Mesenchymal stem cell (in vitro differentiated cells and primary cell): ENCODE measurements at regions not wholly inside any gene's neighbourhood (a gene's known extent, or its start where the extent isn't known, plus 50 kb on each side); places are given as distances from the start of the nearest gene placed in this dataset.

Experiments
- DNase-seq: peaks from one replicate; pipeline ENCODE4 v3.0.0-alpha.2; 2013
- H2AFZ ChIP-seq: one replicate; pipeline ENCODE4 v1.6.1; 2013; ENCODE audit warnings: low read depth, mild to moderate bottlenecking, control low read depth, inconsistent platforms, low read length, moderate library complexity
- H2AK5ac ChIP-seq: 2 replicates; pipeline ENCODE4 v1.6.1; 2013; ENCODE audit warnings: low read length, moderate library complexity, mild to moderate bottlenecking, inconsistent platforms; ENCODE audit not compliant: severe bottlenecking
- H2BK120ac ChIP-seq: one replicate; pipeline ENCODE4 v1.6.1; 2013; ENCODE audit warnings: low read depth, mild to moderate bottlenecking, inconsistent platforms, low read length, moderate library complexity
- H2BK12ac ChIP-seq, 2 experiments: one replicate each; pipeline ENCODE4 v1.6.1; 2013; ENCODE audit warnings: inconsistent platforms in 2 of 2, low read length in 2 of 2, mild to moderate bottlenecking in 2 of 2, moderate library complexity in 2 of 2, control low read depth in 1 of 2
- H2BK15ac ChIP-seq: one replicate; pipeline ENCODE4 v1.6.1; 2013; ENCODE audit warnings: mild to moderate bottlenecking, low read depth, inconsistent platforms; ENCODE audit not compliant: poor library complexity, severe bottlenecking
- H2BK5ac ChIP-seq: 2 replicates; pipeline ENCODE4 v1.6.1; 2013; ENCODE audit warnings: low read depth, mild to moderate bottlenecking, low read length, control low read depth, inconsistent platforms; ENCODE audit not compliant: poor library complexity, severe bottlenecking
- H3K14ac ChIP-seq, 2 experiments: one replicate each; pipeline ENCODE4 v1.6.1; 2013; ENCODE audit warnings: inconsistent platforms in 2 of 2, low read length in 2 of 2, control low read depth in 1 of 2, mild to moderate bottlenecking in 1 of 2, moderate library complexity in 1 of 2
- H3K18ac ChIP-seq, 2 experiments: one replicate each; pipeline ENCODE4 v1.6.1; 2013; ENCODE audit warnings: inconsistent platforms in 2 of 2, low read length in 2 of 2, control low read depth in 1 of 2, low read depth in 1 of 2, mild to moderate bottlenecking in 1 of 2
- H3K23ac ChIP-seq, 2 experiments: one replicate each; pipeline ENCODE4 v1.6.1; 2013; ENCODE audit warnings: inconsistent platforms in 2 of 2, low read length in 2 of 2, mild to moderate bottlenecking in 2 of 2, moderate library complexity in 2 of 2, control low read depth in 1 of 2
- H3K27ac ChIP-seq: 2 replicates; pipeline ENCODE4 v1.5.1; 2013; ENCODE audit warnings: mild to moderate bottlenecking, moderate library complexity, low read length, control low read depth, inconsistent platforms; ENCODE audit not compliant: poor library complexity, severe bottlenecking
- H3K27me3 ChIP-seq, 2 experiments: 2 replicates each; pipeline versions ENCODE4 v1.6.1 to v1.7.0; 2013; ENCODE audit warnings: low read length in 2 of 2, mild to moderate bottlenecking in 2 of 2, moderate library complexity in 2 of 2, control low read depth in 1 of 2, inconsistent platforms in 1 of 2; ENCODE audit not compliant: control insufficient read depth in 1 of 2, insufficient read depth in 1 of 2
- H3K36me3 ChIP-seq, 2 experiments: 2 replicates each; pipeline versions ENCODE4 v1.6.1 to v1.7.0; 2013; ENCODE audit warnings: low read length in 2 of 2, control low read depth in 1 of 2, inconsistent platforms in 1 of 2, low read depth in 1 of 2, mild to moderate bottlenecking in 1 of 2; ENCODE audit not compliant: insufficient read depth in 2 of 2, control insufficient read depth in 1 of 2
- H3K4ac ChIP-seq, 2 experiments: one replicate each; pipeline ENCODE4 v1.6.1; 2013; ENCODE audit warnings: inconsistent platforms in 2 of 2, low read length in 2 of 2, mild to moderate bottlenecking in 2 of 2, moderate library complexity in 2 of 2, control low read depth in 1 of 2, low read depth in 1 of 2
- H3K4me1 ChIP-seq: 2 replicates; pipeline ENCODE4 v1.6.1; 2013; ENCODE audit warnings: low read depth, low read length, control low read depth; ENCODE audit not compliant: control insufficient read depth, insufficient read depth
- H3K4me2 ChIP-seq: 2 replicates; pipeline ENCODE4 v1.6.1; 2013; ENCODE audit warnings: low read length, mild to moderate bottlenecking, inconsistent platforms; ENCODE audit not compliant: poor library complexity, severe bottlenecking
- H3K4me3 ChIP-seq, 2 experiments: 2 replicates each; pipeline versions ENCODE4 v1.5.1 to v1.7.0; 2013; ENCODE audit warnings: low read length in 2 of 2, mild to moderate bottlenecking in 2 of 2, control low read depth in 1 of 2, low read depth in 1 of 2; ENCODE audit not compliant: insufficient read depth in 1 of 2
- H3K79me1 ChIP-seq: replicated peaks from 2 replicates; pipeline ENCODE4 v1.6.1; 2013; ENCODE audit warnings: mild to moderate bottlenecking, control low read depth, low read length, inconsistent platforms; ENCODE audit not compliant: poor library complexity, severe bottlenecking
- H3K9ac ChIP-seq: 2 replicates; pipeline ENCODE4 v1.7.0; 2013; ENCODE audit warnings: mild to moderate bottlenecking, low read length, moderate library complexity
- H3K9me3 ChIP-seq: 2 replicates; pipeline ENCODE4 v1.7.0; 2013; ENCODE audit warnings: mild to moderate bottlenecking, low read length; ENCODE audit not compliant: control insufficient read depth
- H4K8ac ChIP-seq: one replicate; pipeline ENCODE4 v1.6.1; 2013; ENCODE audit warnings: inconsistent platforms, mild to moderate bottlenecking, low read length, moderate library complexity
- H4K91ac ChIP-seq: one replicate; pipeline ENCODE4 v1.6.1; 2013; ENCODE audit warnings: mild to moderate bottlenecking, low read length, inconsistent platforms
- WGBS: methylation state at CpG from one replicate; pipeline ENCODE4 v1.1.7; 2013; ENCODE audit warnings: mixed read lengths; 5-methylcytosine and 5-hydroxymethylcytosine counted together

GRCh38 chr14:78092040-78092439 is 78.1 kb upstream of the NRXN3 start:
- no peak overlapping the region for H2BK120ac ChIP-seq

DNA sequence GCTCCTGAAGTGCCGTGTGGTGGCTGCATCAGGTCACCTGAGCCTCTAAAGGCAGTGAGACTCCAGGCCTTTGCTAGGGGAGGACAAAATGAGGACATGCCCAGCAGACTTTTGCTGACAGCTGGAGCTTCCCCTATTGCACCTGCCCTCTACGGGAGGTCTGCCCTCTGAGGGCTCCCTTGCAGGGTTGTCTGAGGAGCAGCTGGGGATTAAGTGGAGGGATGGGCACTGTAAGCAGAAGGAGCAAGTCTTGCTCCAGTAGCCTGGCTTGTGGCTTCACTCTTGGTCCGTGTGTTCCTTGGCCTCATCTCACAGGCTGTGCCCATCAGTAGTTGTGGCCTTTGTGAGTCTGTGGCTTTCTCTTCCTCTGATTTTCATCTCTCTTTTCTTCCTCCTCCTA is 66.9 kb upstream of the NRXN3 start:
- H3K14ac ChIP-seq = no peak overlapping the region
- H2BK5ac ChIP-seq = no peak overlapping the region
- no peak overlapping the region for H2BK15ac ChIP-seq
- no peaks in the 10 kb centered on the region for H3K27me3 ChIP-seq
- no peak overlapping the region for H3K4me2 ChIP-seq
- no peak overlapping the region for H3K23ac ChIP-seq
- H3K36me3 ChIP-seq = no peaks in the 10 kb centered on the region
- no peaks in the 10 kb centered on the region for H3K4me1 ChIP-seq
- H2BK120ac ChIP-seq = no peak overlapping the region
- no peak overlapping the region for H3K27ac ChIP-seq
- 58% methylated on average over 3 of the region's 3 CpGs for WGBS
- DNase-seq = no peak
- H3K9me3 ChIP-seq = peaks cover 5% of the 10 kb centered on the region
- H3K4ac ChIP-seq = no peak overlapping the region
- no peak overlapping the region for H2AFZ ChIP-seq
- no peak overlapping the region for H2BK12ac ChIP-seq
- H3K18ac ChIP-seq = no peak overlapping the region
- H4K91ac ChIP-seq = no peak overlapping the region
- H2AK5ac ChIP-seq = no peak overlapping the region
- H3K4me3 ChIP-seq = no peak overlapping the region
- H3K79me1 ChIP-seq = no peaks in the 10 kb centered on the region
- H4K8ac ChIP-seq = no peak overlapping the region
- no peak overlapping the region for H3K9ac ChIP-seq

More at GRCh38 chr14:78092040-78092439, 78.1 kb upstream of the NRXN3 start:
- H4K91ac ChIP-seq = no peak overlapping the region
- H2AK5ac ChIP-seq = no peak overlapping the region
- H3K4me3 ChIP-seq = no peak overlapping the region
- no peak overlapping the region for H2BK12ac ChIP-seq
- 82% methylated on average over 7 of the region's 7 CpGs for WGBS
- no peak overlapping the region for H3K27ac ChIP-seq
- H3K27me3 ChIP-seq = peaks cover 0 to 9% of the 10 kb centered on the region in 2 experiments
- no peaks in the 10 kb centered on the region for H3K36me3 ChIP-seq
- no peaks in the 10 kb centered on the region for H3K9me3 ChIP-seq
- H2BK15ac ChIP-seq = no peak overlapping the region
- H3K4ac ChIP-seq = no peak overlapping the region
- no peak overlapping the region for H3K4me2 ChIP-seq
- no peak overlapping the region for H2AFZ ChIP-seq
- H3K18ac ChIP-seq = no peak overlapping the region
- H2BK5ac ChIP-seq = no peak overlapping the region
- no peaks in the 10 kb centered on the region for H3K4me1 ChIP-seq
- no peak for DNase-seq
- H3K14ac ChIP-seq = no peak overlapping the region
- H4K8ac ChIP-seq = no peak overlapping the region
- no peak overlapping the region for H3K9ac ChIP-seq
- H3K23ac ChIP-seq = no peak overlapping the region
- no peaks in the 10 kb centered on the region for H3K79me1 ChIP-seq

DNA sequence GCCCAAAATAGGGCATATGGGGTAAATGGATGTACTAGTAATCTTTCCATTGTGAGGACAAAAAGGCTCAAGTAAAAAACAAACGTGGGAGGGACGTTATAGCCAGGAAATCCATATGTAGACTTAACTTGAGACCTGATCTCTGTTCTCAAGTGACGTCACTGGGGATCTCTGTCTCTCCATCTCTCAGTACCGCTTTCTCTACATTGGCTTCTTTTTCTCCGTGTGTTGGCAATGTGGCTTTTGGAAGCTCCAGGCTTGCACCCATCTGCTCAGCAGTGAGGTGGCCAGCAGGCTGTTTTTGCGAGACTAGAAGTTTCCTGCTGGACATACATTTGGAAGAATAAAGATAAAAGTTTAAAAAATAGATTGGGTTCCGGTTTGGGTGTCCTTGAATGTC is 66.0 kb upstream of the NRXN3 start:
- DNase-seq = no peak
- Histone ChIP-seq H2AK5ac (no peak overlapping the region), H3K27me3 (no peaks in the 10 kb centered on the region), H3K23ac (no peak overlapping the region), H4K91ac (no peak overlapping the region), H3K9ac (no peak overlapping the region), H3K18ac (no peak overlapping the region), H3K14ac (no peak overlapping the region), H3K79me1 (no peaks in the 10 kb centered on the region), H2AFZ (no peak overlapping the region), H2BK120ac (no peak overlapping the region), H3K9me3 (peaks cover 5% of the 10 kb centered on the region), H4K8ac (no peak overlapping the region), H3K27ac (no peak overlapping the region), H3K4me3 (no peak overlapping the region), H3K4me1 (no peaks in the 10 kb centered on the region), H2BK5ac (no peak overlapping the region), H2BK12ac (no peak overlapping the region), H2BK15ac (no peak overlapping the region), H3K4me2 (no peak overlapping the region), H3K36me3 (no peaks in the 10 kb centered on the region), H3K4ac (no peak overlapping the region)
- WGBS = 58% methylated on average over 7 of the region's 7 CpGs

- no peak overlapping the region for H3K14ac ChIP-seq
- no peaks in the 10 kb centered on the region for H3K79me1 ChIP-seq
- H2BK15ac ChIP-seq = no peak overlapping the region
- no peak overlapping the region for H2BK12ac ChIP-seq
- WGBS = 58% methylated on average over 1 of the region's 1 CpG
- no peak overlapping the region for H3K18ac ChIP-seq
- H2BK120ac ChIP-seq = no peak overlapping the region
- no peak overlapping the region for H2AFZ ChIP-seq
- H3K36me3 ChIP-seq = no peaks in the 10 kb centered on the region
- no peak overlapping the region for H3K23ac ChIP-seq
- DNase-seq = no peak
- H3K4ac ChIP-seq = no peak overlapping the region
- no peak overlapping the region for H3K27ac ChIP-seq
- peaks cover 5% of the 10 kb centered on the region for H3K9me3 ChIP-seq
- H2BK5ac ChIP-seq = no peak overlapping the region
- H3K4me2 ChIP-seq = no peak overlapping the region
- no peak overlapping the region for H4K8ac ChIP-seq
- H3K9ac ChIP-seq = no peak overlapping the region
- H4K91ac ChIP-seq = no peak overlapping the region
- no peak overlapping the region for H2AK5ac ChIP-seq
- no peaks in the 10 kb centered on the region for H3K4me1 ChIP-seq
- H3K27me3 ChIP-seq = no peaks in the 10 kb centered on the region
- H3K4me3 ChIP-seq = no peak overlapping the region
These were observed 65.5 kb upstream of the NRXN3 start for GRCh38 chr14:78104655-78105054.
